GM18508 (cell line): ENCODE measurements at regions not wholly inside any gene's neighbourhood (a gene's known extent, or its start where the extent isn't known, plus 50 kb on each side); places are given as distances from the start of the nearest gene placed in this dataset.

Experiments used
- ATAC-seq: cut with Tn5 transposase; IDR thresholded peaks from one replicate; pipeline ENCODE4 v1.9.1; 2021; ENCODE audit warnings: moderate number of reproducible peaks; ENCODE audit not compliant: insufficient read depth, unreplicated experiment

DNA sequence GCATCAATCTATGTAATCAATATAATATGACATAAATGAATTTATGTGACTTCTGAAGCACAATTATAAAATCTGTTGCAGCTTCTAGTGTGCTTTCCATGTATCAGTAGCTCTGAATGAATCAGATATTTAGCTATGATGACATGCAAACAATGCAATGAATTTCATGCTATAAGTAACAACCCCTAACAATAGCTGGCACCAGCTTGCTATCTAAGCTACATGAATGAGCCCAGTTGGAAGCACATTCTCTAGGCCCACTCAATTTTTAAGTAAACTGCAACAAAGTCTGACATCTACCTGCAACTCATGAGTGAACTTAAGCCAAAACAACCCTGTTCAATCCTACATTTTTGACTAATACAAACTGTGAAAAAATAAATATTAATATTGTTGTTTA lies 507.3 kb upstream of the ROBO1 start:
- no peak for ATAC-seq

GRCh38 chr3:80263260-80263659 lies 495.5 kb upstream of the ROBO1 start:
- ATAC-seq: no peak

DNA sequence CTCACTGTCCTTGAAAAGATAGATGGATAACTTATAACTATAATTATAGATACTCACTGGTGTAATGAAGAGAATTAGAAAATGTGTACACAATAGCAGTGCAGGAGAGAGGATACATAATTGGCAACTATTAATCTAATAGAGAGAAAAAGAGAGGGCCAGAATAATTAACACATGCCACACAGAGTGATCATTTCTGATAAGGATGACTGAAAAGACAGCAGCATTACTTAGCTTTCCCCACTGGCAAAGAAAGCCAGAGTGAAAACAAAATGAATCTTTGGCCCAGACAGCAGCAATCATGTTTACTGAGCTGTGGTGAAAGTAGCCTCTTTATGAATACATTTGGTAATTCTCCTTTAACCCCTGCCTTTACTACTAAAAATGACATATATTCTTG lies 493.3 kb upstream of the ROBO1 start:
- no peak for ATAC-seq

- no peak for ATAC-seq
Observed at GRCh38 chr3:80259736-80260135, 491.9 kb upstream of the ROBO1 start.

GRCh38 chr3:80252113-80252512 lies 484.3 kb upstream of the ROBO1 start:
- no peak for ATAC-seq

- no peak for ATAC-seq
Observed at GRCh38 chr3:80247766-80248165, 480.0 kb upstream of the ROBO1 start.

GRCh38 chr3:80244390-80244789 lies 476.6 kb upstream of the ROBO1 start:
- no peak for ATAC-seq

DNA sequence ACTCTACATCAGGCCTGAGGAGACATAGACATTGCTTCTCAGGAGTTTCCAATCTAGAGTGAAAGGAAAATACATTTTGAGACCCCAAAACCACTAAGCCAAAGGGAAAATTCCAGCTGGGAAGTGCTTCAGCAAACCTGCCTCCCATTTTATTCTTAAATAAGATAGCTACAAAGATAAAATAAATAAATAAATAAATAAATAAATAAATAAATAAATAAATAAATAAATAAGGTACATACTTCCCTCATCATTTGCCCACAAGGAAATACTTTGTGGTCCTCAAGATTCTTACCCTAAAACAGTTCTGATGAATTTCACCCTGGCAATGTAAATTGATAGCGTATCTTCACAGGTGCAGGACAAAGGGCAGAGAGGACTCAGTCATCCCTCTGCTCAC lies 474.0 kb upstream of the ROBO1 start:
- ATAC-seq: no peak

GRCh38 chr3:80239301-80239700 lies 471.5 kb upstream of the ROBO1 start:
- ATAC-seq: no peak

DNA sequence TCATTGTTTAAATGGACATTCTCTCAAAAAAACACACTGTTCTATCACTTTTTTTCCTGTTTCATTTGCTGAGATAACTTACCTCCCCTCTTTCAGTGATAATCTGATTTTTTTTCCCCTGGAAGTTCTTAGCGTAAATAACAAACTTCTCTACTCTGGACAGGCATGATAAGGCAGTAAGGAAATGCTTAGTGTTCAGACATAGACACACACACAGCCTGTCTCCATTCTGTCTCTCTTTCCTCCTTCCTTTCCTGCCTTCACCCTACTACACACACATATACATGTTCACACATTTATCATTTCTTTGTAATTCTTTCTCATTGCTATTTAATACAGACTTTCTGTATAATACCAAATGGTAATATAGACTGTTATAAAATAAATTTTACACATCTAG lies 470.8 kb upstream of the ROBO1 start:
- ATAC-seq: no peak

DNA sequence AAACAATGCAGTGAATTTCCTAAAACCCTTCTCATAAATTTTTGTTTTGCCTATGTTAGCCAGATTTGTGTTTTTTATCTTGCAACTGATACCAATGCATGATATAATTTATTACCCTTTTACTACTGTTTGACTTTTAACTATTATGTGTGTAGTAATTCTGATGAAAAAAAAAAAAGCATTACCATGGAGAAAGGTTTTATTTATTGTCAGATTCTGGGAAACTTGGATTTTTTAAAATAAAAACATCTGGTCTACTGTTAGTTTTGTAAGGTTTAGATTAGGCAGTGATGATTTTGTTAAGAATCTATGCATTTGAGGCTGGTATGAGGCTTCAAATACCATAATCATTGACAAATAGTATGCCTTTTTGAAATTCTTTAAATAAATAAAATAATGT lies 470.4 kb upstream of the ROBO1 start:
- no peak for ATAC-seq

DNA sequence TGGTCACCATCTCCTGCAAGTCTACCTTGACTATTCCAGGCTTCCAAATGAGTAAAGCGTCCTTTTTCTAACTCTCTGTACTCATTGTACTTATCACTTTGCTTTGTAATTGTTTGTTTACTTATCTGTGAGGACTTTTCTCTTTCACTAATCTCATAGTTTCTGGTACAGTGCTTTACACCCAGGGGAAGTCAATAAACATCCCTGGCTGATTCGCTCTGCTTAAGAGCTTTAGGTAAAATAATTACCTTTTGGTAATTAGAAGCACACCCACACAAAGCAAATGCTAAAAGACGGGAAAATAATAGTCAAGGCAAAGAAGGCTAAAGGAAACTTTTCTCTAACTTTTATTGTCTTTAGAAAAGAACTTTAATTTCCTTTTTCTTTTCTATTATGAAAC lies 466.9 kb upstream of the ROBO1 start:
- no peak for ATAC-seq

- ATAC-seq: no peak
Observed at GRCh38 chr3:80233576-80233975, 465.8 kb upstream of the ROBO1 start.

- no peak for ATAC-seq
Observed at GRCh38 chr3:80232760-80233159, 465.0 kb upstream of the ROBO1 start.

GRCh38 chr3:80230962-80231361 lies 463.2 kb upstream of the ROBO1 start:
- no peak for ATAC-seq

- ATAC-seq: no peak
Observed at GRCh38 chr3:80227216-80227615, 459.4 kb upstream of the ROBO1 start.

DNA sequence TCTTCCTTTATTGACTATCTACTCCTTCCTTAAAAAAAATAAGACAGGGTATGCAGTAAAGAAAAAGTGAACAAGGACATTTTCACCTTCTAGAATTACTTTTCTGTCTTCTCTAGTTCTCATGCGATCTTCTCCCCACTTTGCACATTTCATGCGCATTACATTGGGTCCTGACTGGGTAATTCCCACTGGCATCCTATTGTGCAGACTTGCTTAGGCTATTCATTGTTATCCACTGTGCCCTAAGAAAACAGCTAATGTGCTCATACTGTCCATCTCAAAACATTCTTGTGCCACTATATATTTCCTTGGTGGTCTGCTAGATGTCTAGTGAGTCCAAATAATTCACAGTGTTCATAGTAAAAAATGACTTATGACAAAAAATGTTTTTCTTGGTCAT lies 447.4 kb upstream of the ROBO1 start:
- no peak for ATAC-seq

DNA sequence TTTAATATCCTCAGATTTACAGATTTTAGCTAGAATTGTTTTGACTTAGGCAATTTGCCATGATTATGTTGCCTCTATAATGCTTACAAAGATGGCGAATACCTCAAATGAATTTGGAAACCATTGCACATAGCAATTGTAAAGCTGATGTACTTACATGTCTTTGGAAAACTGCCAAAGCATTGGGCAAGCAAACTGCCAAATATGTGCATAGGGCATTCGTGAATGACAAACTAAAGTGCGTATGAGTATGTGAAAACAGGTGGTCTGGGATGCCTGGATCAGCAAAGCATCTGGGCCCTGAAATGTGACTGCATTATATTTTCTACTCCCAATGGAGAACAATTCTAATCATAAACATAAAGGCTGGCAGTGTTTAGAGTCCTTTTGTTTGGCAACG lies 445.3 kb upstream of the ROBO1 start:
- ATAC-seq: no peak

- ATAC-seq: no peak
Observed at GRCh38 chr3:80192936-80193335, 425.1 kb upstream of the ROBO1 start.

GRCh38 chr3:80190051-80190450 lies 422.3 kb upstream of the ROBO1 start:
- no peak for ATAC-seq

DNA sequence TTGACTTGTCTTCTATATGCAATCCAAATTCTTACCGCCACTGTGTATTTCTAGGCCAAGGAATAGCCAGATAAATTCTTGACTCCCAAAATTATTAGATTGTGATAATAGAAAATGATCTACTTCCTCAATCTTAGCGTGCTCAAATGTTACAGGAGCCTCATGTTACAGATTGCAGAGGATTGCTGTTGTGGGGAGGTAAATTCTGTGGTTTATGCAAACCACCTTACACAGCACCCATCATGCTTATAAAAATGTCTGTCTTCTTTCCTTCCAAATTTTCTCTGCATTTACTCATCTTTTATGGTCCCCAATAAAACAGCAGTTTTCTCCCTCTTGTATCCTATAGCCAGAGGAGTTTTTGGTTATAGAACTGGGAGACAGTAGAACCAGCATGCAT lies 420.2 kb upstream of the ROBO1 start:
- no peak for ATAC-seq

GRCh38 chr3:80159990-80160506 lies 392.2 kb upstream of the ROBO1 start:
- ATAC-seq: no peak

DNA sequence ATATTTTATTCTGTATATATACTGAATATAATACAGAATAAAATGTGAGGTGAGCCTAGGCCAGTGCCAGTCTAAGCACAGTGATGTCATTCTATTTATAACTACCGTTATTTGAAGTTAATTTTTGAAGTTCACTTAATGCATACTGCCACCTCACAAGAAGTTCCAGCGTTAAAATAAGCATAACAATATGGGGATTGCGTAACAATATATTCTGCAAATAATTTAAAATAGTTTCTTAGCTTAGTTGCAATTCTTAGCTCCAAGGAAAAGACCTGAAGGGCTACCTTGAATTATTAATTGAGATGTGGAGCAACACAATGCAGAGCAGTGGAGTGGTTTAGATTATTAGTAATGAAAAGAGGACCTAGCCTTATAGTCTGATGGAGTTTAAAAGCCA lies 390.5 kb upstream of the ROBO1 start:
- ATAC-seq: no peak
